ENCODE measurements at regions not wholly inside any gene's neighbourhood (a gene's known extent, or its start where the extent isn't known, plus 50 kb on each side); places are given as distances from the start of the nearest gene placed in this dataset.

GRCh38 chr1:24993871-24994580 is 64.0 kb upstream of the RUNX3 start:
- H3K4me3 ChIP-seq (ENCODE audit: low read depth, low read length), result no peak overlapping the region
- CTCF ChIA-PET, result interaction anchor here (1.1 to 1.3 kb wide), 2 partner anchors 9 to 12 kb away, joined by 3 read pairs; no protein-coding TSS in a partner anchor
- TF ChIP-seq CTCF (IDR thresholded peaks at IDR 0.05; ENCODE audit: insufficient read depth, low read length, missing control alignments), result no peak
- DNase-seq (ENCODE audit: low read depth, low spot score), result no peak
- POLR2A ChIA-PET, result no interaction called here

DNA sequence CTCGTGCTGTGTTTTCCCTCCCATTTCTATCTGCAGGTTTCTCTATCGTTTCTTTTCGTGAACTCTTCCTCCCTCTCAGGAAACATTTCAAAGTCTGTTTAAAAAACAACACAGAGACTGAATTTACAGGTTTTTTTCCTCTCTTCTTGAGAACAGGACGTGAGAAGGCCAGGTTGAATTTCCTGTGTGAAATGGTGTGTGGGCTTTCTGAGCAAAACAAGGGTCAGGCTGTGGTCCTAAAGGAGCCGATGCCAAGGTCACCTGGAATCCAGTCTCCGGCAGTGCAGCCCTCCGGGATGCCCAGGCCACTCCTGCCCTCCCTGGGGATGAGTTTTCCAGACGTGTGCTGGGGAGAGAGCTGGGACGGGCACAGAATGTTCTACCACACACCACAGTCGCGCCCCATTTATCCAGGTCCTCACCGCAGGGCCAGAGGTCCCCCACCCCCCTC is 62.7 kb upstream of the RUNX3 start:
- POLR2A ChIA-PET, result no interaction called here
- no peak overlapping the region for H3K4me3 ChIP-seq (ENCODE audit: low read depth, low read length)
- DNase-seq (ENCODE audit: low read depth, low spot score), result no peak
- CTCF ChIA-PET, result no interaction called here
- TF ChIP-seq CTCF (IDR thresholded peaks at IDR 0.05; ENCODE audit: insufficient read depth, low read length, missing control alignments), result no peak

- H3K4me3 ChIP-seq (ENCODE audit: low read depth, low read length), result no peak overlapping the region
- POLR2A ChIA-PET, result no interaction called here
- DNase-seq (ENCODE audit: low read depth, low spot score), result no peak
- CTCF ChIA-PET, result no interaction called here
- TF ChIP-seq CTCF (IDR thresholded peaks at IDR 0.05; ENCODE audit: insufficient read depth, low read length, missing control alignments), result no peak
Observed at GRCh38 chr1:24992124-24992760, 62.2 kb upstream of the RUNX3 start.

GRCh38 chr1:24991697-24992096 is 61.6 kb upstream of the RUNX3 start:
- no peak for DNase-seq (ENCODE audit: low read depth, low spot score)
- POLR2A ChIA-PET, result no interaction called here
- CTCF ChIA-PET, result no interaction called here
- no peak overlapping the region for H3K4me3 ChIP-seq (ENCODE audit: low read depth, low read length)
- TF ChIP-seq CTCF (IDR thresholded peaks at IDR 0.05; ENCODE audit: insufficient read depth, low read length, missing control alignments), result no peak

DNA sequence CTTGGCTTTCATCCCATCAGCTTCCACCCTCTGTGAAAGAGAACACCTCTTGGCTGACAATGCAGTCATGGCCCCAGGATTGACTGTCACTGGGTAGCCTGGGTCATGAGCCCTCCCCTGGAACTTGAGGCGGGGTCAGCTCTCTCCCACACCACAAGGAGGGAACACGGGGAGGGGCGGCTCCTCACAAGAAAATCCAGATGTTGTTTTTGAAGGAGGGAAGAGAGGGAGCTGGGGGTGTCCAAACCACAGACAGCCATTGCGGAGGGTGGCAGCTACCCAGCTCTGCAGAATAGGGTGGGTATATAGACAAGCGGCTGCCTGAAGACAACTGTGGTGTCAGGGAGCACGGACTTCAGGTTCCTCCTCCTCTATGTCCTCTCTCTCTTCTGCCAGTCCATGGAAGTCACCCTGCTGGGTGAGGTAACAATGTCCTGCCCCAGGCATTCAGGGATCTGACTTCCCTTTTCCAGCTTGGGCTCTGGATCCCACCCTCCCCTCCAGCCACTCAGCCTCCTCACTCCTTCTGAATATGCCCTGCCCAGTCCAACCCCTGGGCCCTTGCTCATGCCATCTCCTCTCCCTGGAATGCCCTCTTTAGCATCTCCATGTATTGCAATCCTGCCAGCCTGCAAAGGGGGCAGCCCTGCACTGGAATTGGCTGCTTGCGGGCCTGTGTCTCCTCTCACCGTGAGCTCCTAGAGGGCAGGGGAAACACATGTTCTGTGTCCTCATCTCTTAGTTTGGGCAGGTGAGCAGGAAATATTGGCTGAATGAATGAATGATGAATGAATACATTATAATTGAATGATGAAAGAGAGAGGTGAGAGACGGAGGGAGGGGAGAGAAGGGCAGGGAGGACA is 60.9 kb upstream of the RUNX3 start:
- no peak overlapping the region for H3K4me3 ChIP-seq (ENCODE audit: low read depth, low read length)
- ChIA-PET CTCF (no interaction called here), POLR2A (no interaction called here)
- DNase-seq (ENCODE audit: low read depth, low spot score), result no peak
- peak; percentile 2 for TF ChIP-seq CTCF (IDR thresholded peaks at IDR 0.05; ENCODE audit: insufficient read depth, low read length, missing control alignments)

DNA sequence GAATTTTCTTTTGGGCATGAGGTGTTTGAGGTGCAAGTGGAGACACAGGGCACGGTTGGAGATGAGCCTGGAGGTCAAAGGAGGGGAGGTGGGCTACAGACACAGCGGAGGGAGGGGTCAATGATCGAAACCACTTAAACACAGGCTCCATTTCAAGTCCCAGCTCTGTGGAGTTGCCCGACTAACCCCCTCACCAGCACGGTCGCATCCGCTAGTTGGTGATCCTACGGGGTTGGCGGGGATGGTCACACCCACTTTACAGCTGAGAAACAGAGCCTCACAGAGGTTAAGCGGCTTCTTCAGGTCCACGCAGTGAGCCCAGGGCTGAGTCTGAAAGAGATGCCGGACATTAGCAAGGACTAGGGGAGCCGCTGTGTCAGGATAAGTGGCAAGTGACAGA is 60.1 kb upstream of the RUNX3 start:
- no peak for TF ChIP-seq CTCF (IDR thresholded peaks at IDR 0.05; ENCODE audit: insufficient read depth, low read length, missing control alignments)
- DNase-seq (ENCODE audit: low read depth, low spot score), result no peak
- H3K4me3 ChIP-seq (ENCODE audit: low read depth, low read length), result no peak overlapping the region
- ChIA-PET CTCF (no interaction called here), POLR2A (no interaction called here)

All from AG04449 (cell line).